ENCODE measurements at regions not wholly inside any gene's neighbourhood (a gene's known extent, or its start where the extent isn't known, plus 50 kb on each side); places are given as distances from the start of the nearest gene placed in this dataset.
"Not testable (repeated sequence)": the region's sequence is repeated elsewhere in the genome, so short reads cannot be mapped to it uniquely, and the experiment has no call there.

- DNase-seq (no peak), ATAC-seq (no peak)
- H3K27me3 Mint-ChIP-seq (ENCODE audit: low read depth) = no peaks in the 10 kb centered on the region
- no peaks in the 10 kb centered on the region for H3K36me3 Mint-ChIP-seq (ENCODE audit: insufficient read depth)
- no peaks in the 10 kb centered on the region for H3K4me1 Mint-ChIP-seq (ENCODE audit: low read depth)
- peaks cover 35% of the 10 kb centered on the region for H3K9me3 Mint-ChIP-seq
- no peak overlapping the region for H3K4me3 Mint-ChIP-seq
Measured at GRCh38 chr5:27814286-27814685, 775.9 kb upstream of the CDH9 start.

- H3K4me1 Mint-ChIP-seq (ENCODE audit: low read depth) = no peaks in the 10 kb centered on the region
- DNase-seq = no peak
- H3K9me3 Mint-ChIP-seq = peaks cover 22% of the 10 kb centered on the region
- H3K27me3 Mint-ChIP-seq (ENCODE audit: low read depth) = no peaks in the 10 kb centered on the region
- no peak overlapping the region for H3K4me3 Mint-ChIP-seq
- ATAC-seq = no peak
- no peaks in the 10 kb centered on the region for H3K36me3 Mint-ChIP-seq (ENCODE audit: insufficient read depth)
Measured at GRCh38 chr5:27810458-27810857, 772.1 kb upstream of the CDH9 start.

- ATAC-seq = no peak
- no peaks in the 10 kb centered on the region for H3K27me3 Mint-ChIP-seq (ENCODE audit: low read depth)
- H3K4me1 Mint-ChIP-seq (ENCODE audit: low read depth) = no peaks in the 10 kb centered on the region
Measured at GRCh38 chr5:27797220-27797619, 758.8 kb upstream of the CDH9 start.

GRCh38 chr5:27788184-27788583 is 749.8 kb upstream of the CDH9 start:
- Mint-ChIP-seq H3K9me3 (peaks cover 13% of the 10 kb centered on the region), H3K4me3 (no peak overlapping the region), H3K4me1 (ENCODE audit: low read depth) (no peaks in the 10 kb centered on the region), H3K36me3 (ENCODE audit: insufficient read depth) (no peaks in the 10 kb centered on the region), H3K27me3 (ENCODE audit: low read depth) (no peaks in the 10 kb centered on the region)
- DNase-seq = no peak
- ATAC-seq = no peak

More at GRCh38 chr5:27797220-27797619, 758.8 kb upstream of the CDH9 start:
- Mint-ChIP-seq H3K9me3 (peaks cover 10% of the 10 kb centered on the region), H3K4me3 (no peak overlapping the region), H3K36me3 (ENCODE audit: insufficient read depth) (no peaks in the 10 kb centered on the region)
- no peak for DNase-seq

- ATAC-seq (no peak), DNase-seq (no peak)
- H3K27me3 Mint-ChIP-seq (ENCODE audit: low read depth) = no peaks in the 10 kb centered on the region
- no peaks in the 10 kb centered on the region for H3K4me1 Mint-ChIP-seq (ENCODE audit: low read depth)
- no peak overlapping the region for H3K4me3 Mint-ChIP-seq
- no peaks in the 10 kb centered on the region for H3K36me3 Mint-ChIP-seq (ENCODE audit: insufficient read depth)
- H3K9me3 Mint-ChIP-seq = peaks cover 9% of the 10 kb centered on the region
Measured at GRCh38 chr5:27784317-27784716, 745.9 kb upstream of the CDH9 start.

GRCh38 chr5:27778121-27778520 is 739.7 kb upstream of the CDH9 start:
- Mint-ChIP-seq H3K4me3 (no peak overlapping the region), H3K27me3 (ENCODE audit: low read depth) (no peaks in the 10 kb centered on the region), H3K4me1 (ENCODE audit: low read depth) (no peaks in the 10 kb centered on the region), H3K36me3 (ENCODE audit: insufficient read depth) (no peaks in the 10 kb centered on the region), H3K9me3 (peaks cover 9% of the 10 kb centered on the region)
- DNase-seq (no peak), ATAC-seq (no peak)

GRCh38 chr5:27773636-27774035 is 735.2 kb upstream of the CDH9 start:
- Mint-ChIP-seq H3K9me3 (peaks cover 18% of the 10 kb centered on the region), H3K4me3 (no peak overlapping the region), H3K27me3 (ENCODE audit: low read depth) (no peaks in the 10 kb centered on the region), H3K4me1 (ENCODE audit: low read depth) (no peaks in the 10 kb centered on the region), H3K36me3 (ENCODE audit: insufficient read depth) (no peaks in the 10 kb centered on the region)
- ATAC-seq (no peak), DNase-seq (no peak)

GRCh38 chr5:27773166-27773565 is 734.8 kb upstream of the CDH9 start:
- no peaks in the 10 kb centered on the region for H3K36me3 Mint-ChIP-seq (ENCODE audit: insufficient read depth)
- no peaks in the 10 kb centered on the region for H3K4me1 Mint-ChIP-seq (ENCODE audit: low read depth)
- ATAC-seq (no peak), DNase-seq (no peak)
- H3K4me3 Mint-ChIP-seq = no peak overlapping the region
- H3K27me3 Mint-ChIP-seq (ENCODE audit: low read depth) = no peaks in the 10 kb centered on the region
- peaks cover 20% of the 10 kb centered on the region for H3K9me3 Mint-ChIP-seq

- no peak for DNase-seq
- Mint-ChIP-seq H3K4me1 (ENCODE audit: low read depth) (no peaks in the 10 kb centered on the region), H3K36me3 (ENCODE audit: insufficient read depth) (no peaks in the 10 kb centered on the region), H3K9me3 (peaks cover 22% of the 10 kb centered on the region), H3K27me3 (ENCODE audit: low read depth) (no peaks in the 10 kb centered on the region), H3K4me3 (no peak overlapping the region)
- ATAC-seq = no peak
Measured at GRCh38 chr5:27769748-27770402, 731.5 kb upstream of the CDH9 start.

- no peaks in the 10 kb centered on the region for H3K4me1 Mint-ChIP-seq (ENCODE audit: low read depth)
- peaks cover 39% of the 10 kb centered on the region for H3K9me3 Mint-ChIP-seq
- DNase-seq (no peak), ATAC-seq (no peak)
- no peaks in the 10 kb centered on the region for H3K27me3 Mint-ChIP-seq (ENCODE audit: low read depth)
- no peaks in the 10 kb centered on the region for H3K36me3 Mint-ChIP-seq (ENCODE audit: insufficient read depth)
- H3K4me3 Mint-ChIP-seq = no peak overlapping the region
Measured at GRCh38 chr5:27748847-27749246, 710.5 kb upstream of the CDH9 start.

- H3K36me3 Mint-ChIP-seq (ENCODE audit: insufficient read depth); H3K4me3 Mint-ChIP-seq; H3K27me3 Mint-ChIP-seq (ENCODE audit: low read depth); ATAC-seq; H3K4me1 Mint-ChIP-seq (ENCODE audit: low read depth); DNase-seq: not testable (repeated sequence)
- H3K9me3 Mint-ChIP-seq = peaks cover 29% of the 10 kb centered on the region
Measured at GRCh38 chr5:27743383-27743979, 705.1 kb upstream of the CDH9 start.

- no peak for DNase-seq
- Mint-ChIP-seq H3K27me3 (ENCODE audit: low read depth) (no peaks in the 10 kb centered on the region), H3K4me1 (ENCODE audit: low read depth) (no peaks in the 10 kb centered on the region), H3K4me3 (no peak overlapping the region), H3K36me3 (ENCODE audit: insufficient read depth) (no peaks in the 10 kb centered on the region), H3K9me3 (peaks cover 27% of the 10 kb centered on the region)
- no peak for ATAC-seq
Measured at GRCh38 chr5:27742805-27743204, 704.4 kb upstream of the CDH9 start.

- Mint-ChIP-seq H3K4me1 (ENCODE audit: low read depth) (no peaks in the 10 kb centered on the region), H3K4me3 (no peak overlapping the region), H3K27me3 (ENCODE audit: low read depth) (no peaks in the 10 kb centered on the region), H3K36me3 (ENCODE audit: insufficient read depth) (no peaks in the 10 kb centered on the region), H3K9me3 (peaks cover 15% of the 10 kb centered on the region)
- ATAC-seq = no peak
- DNase-seq = no peak
Measured at GRCh38 chr5:27734838-27735237, 696.5 kb upstream of the CDH9 start.

GRCh38 chr5:27733237-27733636 is 694.9 kb upstream of the CDH9 start:
- no peaks in the 10 kb centered on the region for H3K27me3 Mint-ChIP-seq (ENCODE audit: low read depth)
- H3K9me3 Mint-ChIP-seq = peaks cover 13% of the 10 kb centered on the region
- no peaks in the 10 kb centered on the region for H3K4me1 Mint-ChIP-seq (ENCODE audit: low read depth)
- H3K36me3 Mint-ChIP-seq (ENCODE audit: insufficient read depth) = no peaks in the 10 kb centered on the region
- DNase-seq = no peak
- no peak overlapping the region for H3K4me3 Mint-ChIP-seq
- no peak for ATAC-seq

GRCh38 chr5:27727254-27727653 is 688.9 kb upstream of the CDH9 start:
- ATAC-seq (no peak), DNase-seq (no peak)
- Mint-ChIP-seq H3K9me3 (no peaks in the 10 kb centered on the region), H3K36me3 (ENCODE audit: insufficient read depth) (no peaks in the 10 kb centered on the region), H3K4me1 (ENCODE audit: low read depth) (no peaks in the 10 kb centered on the region), H3K4me3 (no peak overlapping the region), H3K27me3 (ENCODE audit: low read depth) (no peaks in the 10 kb centered on the region)

Data from activated T-cell treated with anti-CD3 and anti-CD28 coated beads, Interleukin-2, amount 50 U/mL, for 4 hours (primary cell).